NOMO-1 treated with DMSO at 0.1 percent for 48 hours (cell line): ENCODE measurements at regions not wholly inside any gene's neighbourhood (a gene's known extent, or its start where the extent isn't known, plus 50 kb on each side); places are given as distances from the start of the nearest gene placed in this dataset.
"Not testable (repeated sequence)": the region's sequence is repeated elsewhere in the genome, so short reads cannot be mapped to it uniquely, and the experiment has no call there.

Experiments
- DNase-seq: peaks from one replicate; lab custom pipeline; 2025; ENCODE audit not compliant: unreplicated experiment; lab: John Stamatoyannopoulos, UW

GRCh38 chr7:80298201-80298600, 163.6 kb downstream of the GNAI1 start:
- DNase-seq = no peak

GRCh38 chr7:80294346-80294745, 159.7 kb downstream of the GNAI1 start:
- DNase-seq = no peak

GRCh38 chr7:80292634-80293033, 158.0 kb downstream of the GNAI1 start:
- not testable (repeated sequence) for DNase-seq

GRCh38 chr7:80288175-80289122, 153.8 kb downstream of the GNAI1 start:
- peak; percentile 25 for DNase-seq

GRCh38 chr7:80287400-80288174, 153.0 kb downstream of the GNAI1 start:
- DNase-seq = no peak

GRCh38 chr7:80286611-80287010, 152.0 kb downstream of the GNAI1 start:
- DNase-seq = no peak

- DNase-seq = no peak
Observed at GRCh38 chr7:80284855-80285254, 150.2 kb downstream of the GNAI1 start.

- no peak for DNase-seq
Observed at GRCh38 chr7:80279760-80280159, 145.1 kb downstream of the GNAI1 start.

GRCh38 chr7:80278737-80279136, 144.1 kb downstream of the GNAI1 start:
- DNase-seq = no peak

- DNase-seq = no peak
Observed at GRCh38 chr7:80277434-80278427, 143.1 kb downstream of the GNAI1 start.
